Panc1 (cell line): ENCODE measurements at regions not wholly inside any gene's neighbourhood (a gene's known extent, or its start where the extent isn't known, plus 50 kb on each side); places are given as distances from the start of the nearest gene placed in this dataset.
"Not testable (repeated sequence)": the region's sequence is repeated elsewhere in the genome, so short reads cannot be mapped to it uniquely, and the experiment has no call there.

Experiments used
- ATAC-seq: fragments of 200-7000 bp; cut with Tn5 transposase; 2 replicates; pipeline ENCODE4 v1.9.1; 2020; ENCODE audit warnings: mild to moderate bottlenecking, moderate library complexity
- BruUV-seq: library from RNA; stranded (reverse); fragments of 400-500 nt; replicated peaks from 2 replicates; lab custom pipeline; 2021; lab: Mats Ljungman, UMichigan
- CTCF ChIA-PET: fragments of 300-600 bp; sonication (Branson Sonifier 250); formaldehyde crosslinking; loops from one replicate; lab custom pipeline; 2022; ENCODE audit warnings: antibody characterized with exemption; lab: Charles Lee
- POLR2A ChIA-PET: fragments of 300-600 bp; sonication (Branson Sonifier 250); formaldehyde crosslinking; loops from one replicate; lab custom pipeline; 2022; ENCODE audit warnings: antibody characterized with exemption; lab: Charles Lee
- DNase-seq: peaks from one replicate; pipeline ENCODE4 v3.0.0-alpha.2; 2010; ENCODE audit warnings: low read depth, low spot score
- H3K27ac ChIP-seq: 2 replicates; pipeline ENCODE4 v1.5.1; 2011; ENCODE audit warnings: mild to moderate bottlenecking, low read length, inconsistent platforms
- H3K27me3 ChIP-seq: fragments of 200-500 bp; sonication (Bioruptor generic); 2 replicates; pipeline ENCODE4 v1.6.0; 2014; ENCODE audit warnings: low read length, inconsistent platforms; ENCODE audit not compliant: control insufficient read depth, insufficient read depth
- H3K36me3 ChIP-seq: fragments of 200-500 bp; sonication (Bioruptor generic); 2 replicates; pipeline ENCODE4 v1.5.1; 2014; ENCODE audit warnings: inconsistent platforms, mild to moderate bottlenecking, low read length, moderate library complexity; ENCODE audit not compliant: control insufficient read depth, insufficient read depth
- H3K4me1 ChIP-seq: 2 replicates; pipeline ENCODE4 v1.5.1; 2011; ENCODE audit warnings: inconsistent platforms, mild to moderate bottlenecking, low read length, moderate library complexity; ENCODE audit not compliant: control insufficient read depth, insufficient read depth
- H3K4me3 ChIP-seq, 2 experiments: 2 replicates each; pipeline ENCODE4 v1.5.1; 2011 to 2012; ENCODE audit warnings: low read depth in 2 of 2, low read length in 2 of 2, mild to moderate bottlenecking in 2 of 2, inconsistent platforms in 1 of 2, moderate library complexity in 1 of 2
- H3K9me3 ChIP-seq: fragments of 200-500 bp; sonication (Bioruptor generic); 2 replicates; pipeline ENCODE4 v1.5.1; 2014; ENCODE audit warnings: low read depth, mild to moderate bottlenecking, inconsistent platforms, low read length, moderate library complexity; ENCODE audit not compliant: control insufficient read depth, insufficient read depth
- POLR2AphosphoS5 ChIP-seq: IDR thresholded peaks from 2 replicates; pipeline ENCODE4 v1.6.1; 2012; ENCODE audit warnings: mild to moderate bottlenecking, low read depth, low read length, moderate library complexity
- SIN3A ChIP-seq: IDR thresholded peaks from 2 replicates; pipeline ENCODE4 v1.6.1; 2012; ENCODE audit warnings: low read depth, mild to moderate bottlenecking, low read length, moderate library complexity, borderline replicate concordance; ENCODE audit not compliant: insufficient read depth
- TCF7L2 ChIP-seq: IDR thresholded peaks from 2 replicates; pipeline ENCODE4 v1.6.1; 2011; ENCODE audit warnings: mild to moderate bottlenecking, low read depth, low read length, inconsistent platforms
- in situ Hi-C: cut with HindIII; loops from 2 replicates; pipeline ENCODE4 v1.10.0; 2016; ENCODE audit warnings: low sequenced_read_pairs, low pct_unique_long_range_greater_than_20kb
- intact Hi-C: fragments of 100-400 bp; cut with micrococcal nuclease; formaldehyde crosslinking; loops from one replicate; pipeline ENCODE4 v1.10.0; 2022; ENCODE audit not compliant: unreplicated experiment
- TF ChIP-seq, protein P1 (sequence below): fragments of 450-650 bp; IDR thresholded peaks from 2 replicates; pipeline ENCODE4 v1.5.1; 2017; ENCODE audit warnings: mild to moderate bottlenecking
- TF ChIP-seq, protein P2 (sequence below), 2 experiments: IDR thresholded peaks; 2 replicates each; pipeline ENCODE4 v1.6.1; 2011 to 2012; ENCODE audit warnings: low read depth in 2 of 2, control low read depth in 1 of 2, low read length in 1 of 2, mild to moderate bottlenecking in 1 of 2, moderate library complexity in 1 of 2; ENCODE audit not compliant: insufficient read depth in 1 of 2

DNA sequence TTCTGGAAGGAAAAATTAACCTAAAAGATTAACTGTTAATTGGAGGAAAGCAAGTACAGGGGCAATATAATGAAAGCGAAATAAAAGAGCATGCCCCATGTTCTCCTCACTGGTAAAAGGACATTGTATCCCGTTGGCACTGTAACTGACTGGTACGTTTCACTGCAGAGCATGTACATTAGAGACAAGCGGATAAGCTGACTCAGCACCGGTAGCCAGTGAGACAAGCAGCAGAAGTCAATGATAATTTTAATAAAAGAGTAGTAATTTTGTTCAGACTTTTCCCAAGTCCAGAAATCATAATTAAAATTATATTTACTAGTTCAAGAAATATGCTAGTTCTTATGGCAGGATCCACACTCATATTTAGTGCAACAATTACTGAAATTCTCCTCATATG is 161.5 kb upstream of the VWC2 start:
- CTCF ChIA-PET, result no interaction called here

DNA sequence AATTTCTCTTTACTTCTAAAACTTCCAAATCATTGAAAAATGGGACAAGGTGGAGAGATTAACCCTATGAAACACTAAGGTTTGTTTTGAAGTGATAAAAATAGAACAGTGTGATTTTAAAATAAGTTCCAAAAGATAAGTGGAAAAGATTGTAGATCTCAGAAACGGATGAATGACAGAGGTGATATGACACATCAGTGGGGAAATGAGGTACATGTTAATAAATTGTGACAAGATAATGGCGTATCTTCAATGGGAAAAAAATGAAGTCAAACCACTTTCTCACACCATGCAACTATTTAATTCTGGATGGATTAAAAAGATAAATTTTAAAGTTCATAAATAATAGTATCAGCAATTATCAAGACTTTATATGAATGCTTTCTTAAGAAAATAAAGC is 159.7 kb upstream of the VWC2 start:
- intact Hi-C loops, result no loop called here
- CTCF ChIA-PET, result no interaction called here
- Histone ChIP-seq H3K9me3 (no peaks in the 10 kb centered on the region), H3K4me3 (no peak overlapping the region), H3K4me1 (no peaks in the 10 kb centered on the region), H3K36me3 (no peaks in the 10 kb centered on the region), H3K27ac (no peak overlapping the region), H3K27me3 (no peaks in the 10 kb centered on the region)
- ATAC-seq (no peak), DNase-seq (no peak)
- in situ Hi-C loops, result no loop called here
- no TSS peak for BruUV-seq
- no peak for TF ChIP-seq TCF7L2
- TF ChIP-seq, protein P1, sequence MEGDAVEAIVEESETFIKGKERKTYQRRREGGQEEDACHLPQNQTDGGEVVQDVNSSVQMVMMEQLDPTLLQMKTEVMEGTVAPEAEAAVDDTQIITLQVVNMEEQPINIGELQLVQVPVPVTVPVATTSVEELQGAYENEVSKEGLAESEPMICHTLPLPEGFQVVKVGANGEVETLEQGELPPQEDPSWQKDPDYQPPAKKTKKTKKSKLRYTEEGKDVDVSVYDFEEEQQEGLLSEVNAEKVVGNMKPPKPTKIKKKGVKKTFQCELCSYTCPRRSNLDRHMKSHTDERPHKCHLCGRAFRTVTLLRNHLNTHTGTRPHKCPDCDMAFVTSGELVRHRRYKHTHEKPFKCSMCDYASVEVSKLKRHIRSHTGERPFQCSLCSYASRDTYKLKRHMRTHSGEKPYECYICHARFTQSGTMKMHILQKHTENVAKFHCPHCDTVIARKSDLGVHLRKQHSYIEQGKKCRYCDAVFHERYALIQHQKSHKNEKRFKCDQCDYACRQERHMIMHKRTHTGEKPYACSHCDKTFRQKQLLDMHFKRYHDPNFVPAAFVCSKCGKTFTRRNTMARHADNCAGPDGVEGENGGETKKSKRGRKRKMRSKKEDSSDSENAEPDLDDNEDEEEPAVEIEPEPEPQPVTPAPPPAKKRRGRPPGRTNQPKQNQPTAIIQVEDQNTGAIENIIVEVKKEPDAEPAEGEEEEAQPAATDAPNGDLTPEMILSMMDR, result no peak
- TF ChIP-seq SIN3A, result no peak
- no peak for TF ChIP-seq POLR2AphosphoS5
- TF ChIP-seq, protein P2, sequence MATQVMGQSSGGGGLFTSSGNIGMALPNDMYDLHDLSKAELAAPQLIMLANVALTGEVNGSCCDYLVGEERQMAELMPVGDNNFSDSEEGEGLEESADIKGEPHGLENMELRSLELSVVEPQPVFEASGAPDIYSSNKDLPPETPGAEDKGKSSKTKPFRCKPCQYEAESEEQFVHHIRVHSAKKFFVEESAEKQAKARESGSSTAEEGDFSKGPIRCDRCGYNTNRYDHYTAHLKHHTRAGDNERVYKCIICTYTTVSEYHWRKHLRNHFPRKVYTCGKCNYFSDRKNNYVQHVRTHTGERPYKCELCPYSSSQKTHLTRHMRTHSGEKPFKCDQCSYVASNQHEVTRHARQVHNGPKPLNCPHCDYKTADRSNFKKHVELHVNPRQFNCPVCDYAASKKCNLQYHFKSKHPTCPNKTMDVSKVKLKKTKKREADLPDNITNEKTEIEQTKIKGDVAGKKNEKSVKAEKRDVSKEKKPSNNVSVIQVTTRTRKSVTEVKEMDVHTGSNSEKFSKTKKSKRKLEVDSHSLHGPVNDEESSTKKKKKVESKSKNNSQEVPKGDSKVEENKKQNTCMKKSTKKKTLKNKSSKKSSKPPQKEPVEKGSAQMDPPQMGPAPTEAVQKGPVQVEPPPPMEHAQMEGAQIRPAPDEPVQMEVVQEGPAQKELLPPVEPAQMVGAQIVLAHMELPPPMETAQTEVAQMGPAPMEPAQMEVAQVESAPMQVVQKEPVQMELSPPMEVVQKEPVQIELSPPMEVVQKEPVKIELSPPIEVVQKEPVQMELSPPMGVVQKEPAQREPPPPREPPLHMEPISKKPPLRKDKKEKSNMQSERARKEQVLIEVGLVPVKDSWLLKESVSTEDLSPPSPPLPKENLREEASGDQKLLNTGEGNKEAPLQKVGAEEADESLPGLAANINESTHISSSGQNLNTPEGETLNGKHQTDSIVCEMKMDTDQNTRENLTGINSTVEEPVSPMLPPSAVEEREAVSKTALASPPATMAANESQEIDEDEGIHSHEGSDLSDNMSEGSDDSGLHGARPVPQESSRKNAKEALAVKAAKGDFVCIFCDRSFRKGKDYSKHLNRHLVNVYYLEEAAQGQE (IDR thresholded peaks at IDR 0.05; ENCODE audit: insufficient read depth in 1 of 2, low read depth in 2 of 2, low read length in 1 of 2), result no peak
- POLR2A ChIA-PET, result no interaction called here

More for the DNA sequence above, 161.5 kb upstream of the VWC2 start:
- ATAC-seq, result no peak
- in situ Hi-C loops (no loop called here), intact Hi-C loops (no loop called here)
- Histone ChIP-seq H3K4me1 (no peaks in the 10 kb centered on the region), H3K4me3 (no peak overlapping the region), H3K27me3 (no peaks in the 10 kb centered on the region), H3K9me3 (no peaks in the 10 kb centered on the region), H3K27ac (no peak overlapping the region), H3K36me3 (no peaks in the 10 kb centered on the region)
- TF ChIP-seq POLR2AphosphoS5 (no peak), SIN3A (no peak)
- no TSS peak for BruUV-seq
- DNase-seq, result no peak
- POLR2A ChIA-PET, result no interaction called here

DNA sequence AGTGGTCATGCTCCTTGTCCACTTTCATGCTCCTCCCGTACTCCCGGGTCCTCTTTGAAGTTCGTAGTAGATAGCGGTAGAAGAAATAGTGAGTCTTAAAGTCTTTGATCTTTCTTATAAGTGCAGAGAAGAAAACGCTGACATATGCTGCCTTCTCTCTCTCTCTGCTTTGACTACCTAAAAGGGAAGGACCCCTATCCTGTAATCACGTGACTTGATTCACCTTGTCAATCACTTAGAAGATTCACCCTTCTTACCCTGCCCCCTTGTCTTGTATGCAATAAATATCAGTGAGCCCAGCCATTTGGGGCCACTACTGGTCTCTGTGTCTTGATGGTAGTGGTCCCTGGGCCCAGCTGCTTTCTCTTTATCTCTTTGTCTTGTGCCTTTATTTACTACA is 158.5 kb upstream of the VWC2 start:
- H3K9me3 ChIP-seq, intact Hi-C loops, in situ Hi-C loops, DNase-seq, POLR2A ChIA-PET, H3K27ac ChIP-seq, BruUV-seq, H3K4me1 ChIP-seq, H3K4me3 ChIP-seq, H3K27me3 ChIP-seq, ATAC-seq, CTCF ChIA-PET, H3K36me3 ChIP-seq: not testable (repeated sequence)
